ENCODE measurements at regions not wholly inside any gene's neighbourhood (a gene's known extent, or its start where the extent isn't known, plus 50 kb on each side); places are given as distances from the start of the nearest gene placed in this dataset.
"Not testable (repeated sequence)": the region's sequence is repeated elsewhere in the genome, so short reads cannot be mapped to it uniquely, and the experiment has no call there.

DNA sequence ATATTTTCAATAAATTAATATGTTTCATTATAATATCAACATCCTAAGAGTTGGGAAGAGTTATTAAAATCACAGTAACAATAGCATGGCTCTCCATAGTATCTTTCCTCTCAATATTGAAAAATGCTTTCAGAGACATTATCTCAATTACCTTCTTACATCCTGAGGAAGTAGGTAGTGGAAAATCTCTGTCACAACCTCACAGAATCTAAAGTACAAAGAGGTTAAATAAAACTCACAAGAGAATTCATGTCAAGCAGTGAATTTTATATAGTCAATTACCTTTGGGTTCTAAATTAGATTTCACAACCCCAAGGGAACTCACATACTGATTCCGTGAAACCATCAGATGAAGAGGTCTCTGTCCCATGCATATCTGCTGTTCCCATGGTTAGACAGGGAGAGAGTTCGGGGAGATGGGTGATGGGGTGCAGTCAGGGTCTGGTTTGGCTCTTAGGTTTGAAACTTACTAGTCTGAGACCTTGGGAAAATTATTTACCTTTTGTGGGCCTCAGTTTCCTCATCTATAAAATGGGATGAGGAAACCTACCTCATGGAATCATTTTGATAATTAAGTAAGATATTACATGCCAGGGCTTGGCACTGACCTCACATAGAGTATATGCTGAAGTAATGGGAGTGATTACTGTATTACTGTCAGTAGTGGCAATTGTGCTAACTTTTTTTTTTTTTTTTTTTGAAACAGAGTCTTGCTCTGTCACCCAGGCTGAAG is 74.0 kb upstream of the SNX9 start:
- WGBS, result 88% methylated on average over 2 of the region's 2 CpGs
- Histone ChIP-seq H3K27ac (no peak overlapping the region), H3K27me3 (no peaks in the 10 kb centered on the region), H3K4me1 (peaks cover 3% of the 10 kb centered on the region), H3K9me3 (no peaks in the 10 kb centered on the region), H3K4me3 (no peak overlapping the region), H3K36me3 (no peaks in the 10 kb centered on the region)
- no peak for DNase-seq (ENCODE audit: low spot score in 2 of 2)
- TF ChIP-seq CTCF (IDR thresholded peaks at IDR 0.05), result no peak
- TF ChIP-seq POLR2A (IDR thresholded peaks at IDR 0.05), result no peak
- no peak for TF ChIP-seq POLR2AphosphoS5 (IDR thresholded peaks at IDR 0.05)
- TF ChIP-seq EP300 (IDR thresholded peaks at IDR 0.05), result no peak

GRCh38 chr6:157750973-157751372 is 72.1 kb upstream of the SNX9 start:
- not testable (repeated sequence) for H3K27me3 ChIP-seq; H3K9me3 ChIP-seq; H3K36me3 ChIP-seq; DNase-seq (ENCODE audit: low spot score in 2 of 2); H3K27ac ChIP-seq; H3K4me3 ChIP-seq; H3K4me1 ChIP-seq
- WGBS, result 87% methylated on average over 3 of the region's 3 CpGs

GRCh38 chr6:157751547-157752200 is 71.4 kb upstream of the SNX9 start:
- no peak for TF ChIP-seq POLR2AphosphoS5 (IDR thresholded peaks at IDR 0.05)
- no peak for TF ChIP-seq CTCF (IDR thresholded peaks at IDR 0.05)
- DNase-seq (ENCODE audit: low spot score in 2 of 2), result no peak
- no peaks in the 10 kb centered on the region for H3K9me3 ChIP-seq
- no peaks in the 10 kb centered on the region for H3K27me3 ChIP-seq
- 88% methylated on average over 10 of the region's 10 CpGs for WGBS
- H3K4me1 ChIP-seq, result peaks cover 12% of the 10 kb centered on the region
- no peaks in the 10 kb centered on the region for H3K36me3 ChIP-seq
- no peak overlapping the region for H3K27ac ChIP-seq
- no peak overlapping the region for H3K4me3 ChIP-seq

DNA sequence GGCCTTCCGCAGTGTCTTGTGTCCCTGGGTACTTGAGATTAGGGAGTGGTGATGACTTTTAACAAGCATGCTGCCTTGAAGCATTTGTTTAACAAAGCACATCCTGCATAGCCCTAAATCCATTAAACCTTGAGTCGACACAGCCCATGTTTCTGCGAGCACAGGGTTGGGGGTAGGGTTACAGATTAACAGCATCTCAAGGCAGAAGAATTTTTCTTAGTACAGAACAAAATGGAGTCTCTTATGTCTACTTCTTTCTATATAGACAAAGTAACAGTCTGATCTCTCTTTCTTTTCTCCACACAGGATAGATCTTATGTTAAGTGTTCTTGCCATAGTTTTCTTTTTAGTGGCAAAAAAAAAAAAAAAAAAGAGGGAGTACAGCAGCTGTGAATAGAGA is 70.2 kb upstream of the SNX9 start:
- not testable (repeated sequence) for DNase-seq (ENCODE audit: low spot score in 2 of 2)
- WGBS, result 82% methylated on average over 3 of the region's 3 CpGs

DNA sequence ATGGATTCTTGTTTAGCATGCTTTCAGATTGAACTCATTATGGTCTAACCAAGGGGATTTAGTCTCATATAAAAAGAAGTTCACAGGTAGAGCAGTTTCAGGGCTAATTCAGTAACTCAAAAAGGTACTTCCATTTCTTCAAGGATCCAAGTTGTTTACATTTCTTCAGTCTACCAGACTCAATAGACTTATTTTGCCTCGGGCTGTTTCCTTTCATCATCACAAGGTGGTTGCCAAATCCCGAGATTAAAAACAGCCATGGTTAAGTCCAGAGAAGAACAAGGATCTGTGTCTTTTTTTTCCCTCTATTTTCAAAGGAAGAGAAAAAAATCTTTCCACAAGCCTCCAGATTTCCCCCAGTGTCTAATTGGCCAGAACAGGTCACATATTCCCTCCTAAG is 69.8 kb upstream of the SNX9 start:
- no peaks in the 10 kb centered on the region for H3K9me3 ChIP-seq
- no peak overlapping the region for H3K4me3 ChIP-seq
- 23% methylated on average over 2 of the region's 2 CpGs for WGBS
- H3K36me3 ChIP-seq, result no peaks in the 10 kb centered on the region
- H3K27me3 ChIP-seq, result no peaks in the 10 kb centered on the region
- TF ChIP-seq CTCF (IDR thresholded peaks at IDR 0.05) (no peak), EP300 (IDR thresholded peaks at IDR 0.05) (no peak), POLR2AphosphoS5 (IDR thresholded peaks at IDR 0.05) (no peak)
- peaks cover 18% of the 10 kb centered on the region for H3K4me1 ChIP-seq
- no peak overlapping the region for H3K27ac ChIP-seq
- DNase-seq (ENCODE audit: low spot score in 2 of 2), result no peak

More for the DNA sequence above, 70.2 kb upstream of the SNX9 start:
- H3K4me3 ChIP-seq, H3K27ac ChIP-seq, H3K36me3 ChIP-seq, H3K9me3 ChIP-seq, H3K27me3 ChIP-seq: not testable (repeated sequence)
- H3K4me1 ChIP-seq, result peaks cover 18% of the 10 kb centered on the region

- WGBS, result 93% methylated on average over 4 of the region's 4 CpGs
- not testable (repeated sequence) for DNase-seq (ENCODE audit: low spot score in 2 of 2); H3K27me3 ChIP-seq; H3K4me3 ChIP-seq; H3K36me3 ChIP-seq; H3K9me3 ChIP-seq; H3K27ac ChIP-seq
- peaks cover 18% of the 10 kb centered on the region for H3K4me1 ChIP-seq
These were observed 69.2 kb upstream of the SNX9 start for GRCh38 chr6:157753801-157754200.

DNA sequence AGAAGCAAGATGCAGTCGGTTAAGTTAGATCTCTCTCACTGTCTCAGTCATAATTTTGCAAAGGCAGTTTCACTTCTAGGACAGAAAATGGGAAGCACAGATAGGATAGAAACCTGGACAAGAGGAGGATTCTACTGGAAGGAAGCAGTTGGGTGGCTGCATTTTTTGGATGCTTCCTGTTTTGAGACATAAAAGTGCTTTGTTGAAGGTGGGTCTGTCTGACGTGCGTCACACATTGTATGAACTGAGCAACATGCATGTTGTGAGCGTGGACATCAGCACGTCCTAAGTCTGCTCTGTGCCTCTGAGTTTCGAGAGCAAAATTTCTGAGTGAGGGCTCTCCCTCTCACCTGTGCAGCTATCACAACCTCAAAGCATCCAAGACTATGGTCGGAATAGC is 68.7 kb upstream of the SNX9 start:
- WGBS, result 91% methylated on average over 7 of the region's 7 CpGs
- H3K9me3 ChIP-seq, result no peaks in the 10 kb centered on the region
- H3K36me3 ChIP-seq, result no peaks in the 10 kb centered on the region
- DNase-seq (ENCODE audit: low spot score in 2 of 2), result no peak
- no peaks in the 10 kb centered on the region for H3K27me3 ChIP-seq
- no peak overlapping the region for H3K4me3 ChIP-seq
- no peak for TF ChIP-seq POLR2A (IDR thresholded peaks at IDR 0.05)
- no peak for TF ChIP-seq CTCF (IDR thresholded peaks at IDR 0.05)
- no peak for TF ChIP-seq EP300 (IDR thresholded peaks at IDR 0.05)
- TF ChIP-seq POLR2AphosphoS5 (IDR thresholded peaks at IDR 0.05), result no peak
- H3K27ac ChIP-seq, result no peak overlapping the region
- peaks cover 18% of the 10 kb centered on the region for H3K4me1 ChIP-seq
